ENCODE measurements at regions not wholly inside any gene's neighbourhood (a gene's known extent, or its start where the extent isn't known, plus 50 kb on each side); places are given as distances from the start of the nearest gene placed in this dataset.

DNA sequence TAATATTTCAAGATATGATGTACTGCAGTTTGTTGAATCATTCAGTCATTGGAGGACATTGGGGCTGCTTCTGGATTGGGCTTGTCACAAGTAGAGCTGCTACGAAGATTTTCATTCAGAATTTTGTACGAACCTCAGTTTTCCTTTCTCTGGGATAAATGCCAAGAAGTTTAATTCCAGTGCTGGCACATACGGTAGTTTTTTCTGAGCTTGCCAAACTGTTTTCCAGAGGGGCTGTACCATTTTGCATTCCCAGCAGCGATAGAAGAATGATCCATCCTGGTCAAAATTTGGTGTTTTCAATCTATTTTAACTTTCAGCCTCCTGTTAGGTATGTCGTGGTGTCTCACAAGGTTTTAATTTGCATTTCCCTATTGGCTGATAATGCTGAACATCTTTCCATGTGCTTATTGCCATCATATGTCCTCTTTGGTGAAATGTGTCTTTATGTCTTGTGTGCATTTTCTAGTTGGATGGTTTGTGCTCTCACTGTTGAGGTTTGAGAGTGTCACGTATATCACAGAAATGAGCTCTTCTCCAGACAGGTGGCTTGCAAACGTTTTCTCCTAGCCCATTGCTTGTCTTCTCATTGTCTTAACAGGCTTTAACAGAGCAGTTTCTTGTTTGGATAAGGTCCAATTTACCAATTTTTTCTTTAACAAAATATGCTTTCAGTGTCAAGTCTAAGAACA, 612.6 kb downstream of the GALR1 start:
- H3K27me3 ChIP-seq = peaks cover 0 to 17% of the 10 kb centered on the region in 2 donors
- H3K4me1 ChIP-seq = no peaks in the 10 kb centered on the region
- no peak for DNase-seq (ENCODE audit: low spot score in 2 of 2)
- no peak for TF ChIP-seq POLR2AphosphoS5 (IDR thresholded peaks at IDR 0.05)
- no peak for TF ChIP-seq POLR2A (IDR thresholded peaks at IDR 0.05)
- no peak for TF ChIP-seq CTCF (IDR thresholded peaks at IDR 0.05)
- no peaks in the 10 kb centered on the region for H3K36me3 ChIP-seq
- intact Hi-C loops (cut with DNase I; ENCODE audit: low total_unique reads) = no loop called here
- no peak overlapping the region for H3K27ac ChIP-seq
- H3K9me3 ChIP-seq = no peaks in the 10 kb centered on the region
- H3K4me3 ChIP-seq = no peak overlapping the region

GRCh38 chr18:77865853-77866252, 616.2 kb downstream of the GALR1 start:
- no peak for DNase-seq (ENCODE audit: low spot score in 2 of 2)
- H3K27me3 ChIP-seq = peaks cover 0 to 8% of the 10 kb centered on the region in 2 donors
- H3K36me3 ChIP-seq = no peaks in the 10 kb centered on the region
- H3K9me3 ChIP-seq = peaks cover 0 to 7% of the 10 kb centered on the region in 2 donors
- H3K4me1 ChIP-seq = no peaks in the 10 kb centered on the region
- intact Hi-C loops (cut with DNase I; ENCODE audit: low total_unique reads) = no loop called here
- H3K4me3 ChIP-seq = no peak overlapping the region
- no peak for TF ChIP-seq POLR2A (IDR thresholded peaks at IDR 0.05)
- no peak for TF ChIP-seq CTCF (IDR thresholded peaks at IDR 0.05)
- TF ChIP-seq POLR2AphosphoS5 (IDR thresholded peaks at IDR 0.05) = no peak
- H3K27ac ChIP-seq = no peak overlapping the region

- no peaks in the 10 kb centered on the region for H3K4me1 ChIP-seq
- no peak for TF ChIP-seq POLR2AphosphoS5 (IDR thresholded peaks at IDR 0.05)
- no peak for TF ChIP-seq POLR2A (IDR thresholded peaks at IDR 0.05)
These were observed 616.7 kb downstream of the GALR1 start for GRCh38 chr18:77866351-77866750.

GRCh38 chr18:77870199-77870598, 620.6 kb downstream of the GALR1 start:
- H3K27me3 ChIP-seq = peaks cover 0 to 11% of the 10 kb centered on the region in 2 donors
- peaks cover 0 to 7% of the 10 kb centered on the region in 2 donors for H3K9me3 ChIP-seq
- no peaks in the 10 kb centered on the region for H3K4me1 ChIP-seq
- H3K36me3 ChIP-seq = no peaks in the 10 kb centered on the region
- intact Hi-C loops (cut with DNase I; ENCODE audit: low total_unique reads) = no loop called here
- DNase-seq (ENCODE audit: low spot score in 2 of 2) = no peak
- H3K4me3 ChIP-seq = no peak overlapping the region
- no peak overlapping the region for H3K27ac ChIP-seq
- TF ChIP-seq POLR2AphosphoS5 (IDR thresholded peaks at IDR 0.05) (no peak), POLR2A (IDR thresholded peaks at IDR 0.05) (no peak), CTCF (IDR thresholded peaks at IDR 0.05) (no peak)

More at GRCh38 chr18:77866351-77866750, 616.7 kb downstream of the GALR1 start:
- Histone ChIP-seq H3K27me3 (peaks cover 0 to 8% of the 10 kb centered on the region in 2 donors), H3K9me3 (peaks cover 0 to 7% of the 10 kb centered on the region in 2 donors), H3K27ac (no peak overlapping the region), H3K36me3 (no peaks in the 10 kb centered on the region), H3K4me3 (no peak overlapping the region)
- DNase-seq (ENCODE audit: low spot score in 2 of 2) = no peak
- intact Hi-C loops (cut with DNase I; ENCODE audit: low total_unique reads) = no loop called here

GRCh38 chr18:77870894-77871293, 621.2 kb downstream of the GALR1 start:
- DNase-seq (ENCODE audit: low spot score in 2 of 2) = no peak
- Histone ChIP-seq H3K27ac (no peak overlapping the region), H3K9me3 (peaks cover 0 to 7% of the 10 kb centered on the region in 2 donors), H3K36me3 (no peaks in the 10 kb centered on the region), H3K27me3 (peaks cover 0 to 11% of the 10 kb centered on the region in 2 donors), H3K4me1 (no peaks in the 10 kb centered on the region), H3K4me3 (no peak overlapping the region)
- intact Hi-C loops (cut with DNase I; ENCODE audit: low total_unique reads) = no loop called here
- TF ChIP-seq POLR2A (IDR thresholded peaks at IDR 0.05) = no peak
- no peak for TF ChIP-seq POLR2AphosphoS5 (IDR thresholded peaks at IDR 0.05)
- TF ChIP-seq CTCF (IDR thresholded peaks at IDR 0.05) = no peak
